Prostate gland (tissue), 2 donors: ENCODE measurements at regions not wholly inside any gene's neighbourhood (a gene's known extent, or its start where the extent isn't known, plus 50 kb on each side); places are given as distances from the start of the nearest gene placed in this dataset.

Experiments used
- DNase-seq: peaks from one replicate; pipeline ENCODE4 v3.0.0-alpha.2; 2019; ENCODE audit warnings: low spot score
- H3K27ac ChIP-seq, 2 donors: fragments of 200-600 bp; sonication (generic); 2 replicates each; pipeline ENCODE4 v1.5.1; 2017 to 2019
- H3K27me3 ChIP-seq: fragments of 200-600 bp; sonication (generic); replicated peaks from 2 replicates; pipeline ENCODE4 v1.5.1; 2019; ENCODE audit not compliant: insufficient read depth
- H3K36me3 ChIP-seq, 2 donors: fragments of 200-600 bp; sonication (generic); 1 replicate in 1 of 2; 2 replicates in 1 of 2; pipeline versions ENCODE4 v1.5.1 to v1.8.1; 2017 to 2019
- H3K4me1 ChIP-seq: fragments of 200-600 bp; sonication (generic); replicated peaks from 2 replicates; pipeline ENCODE4 v1.5.1; 2019
- H3K4me3 ChIP-seq, 2 donors: fragments of 200-600 bp; sonication (generic); 2 replicates each; pipeline ENCODE4 v1.5.1; 2017 to 2019
- H3K9me3 ChIP-seq: fragments of 200-600 bp; sonication (generic); 2 replicates; pipeline ENCODE4 v1.5.1; 2017
- POLR2A ChIP-seq: fragments of 450-650 bp; IDR thresholded peaks from one replicate; pipeline ENCODE4 v1.6.1; 2016; ENCODE audit warnings: antibody characterized with exemption, mild to moderate bottlenecking
- POLR2AphosphoS5 ChIP-seq: sonication (generic); formaldehyde crosslinking; IDR thresholded peaks from one replicate; pipeline ENCODE4 v1.6.1; 2017; ENCODE audit warnings: antibody characterized with exemption
- WGBS: methylation state at CpG from one replicate; pipeline ENCODE4 v1.1.5; 2018; 5-methylcytosine and 5-hydroxymethylcytosine counted together
- intact Hi-C: fragments of 100-400 bp; cut with DNase I; formaldehyde crosslinking; loops from one replicate; pipeline ENCODE4 v1.14.2; 2022
- TF ChIP-seq, protein P1 (sequence below), 4 experiments: fragments of 200-600 bp in 2 of 4; fragments of 450-650 bp in 2 of 4; sonication (generic) in 2 of 4; IDR thresholded peaks; 1 replicate in 3 of 4; 2 replicates in 1 of 4; pipeline ENCODE4 v1.5.1; 2016 to 2019; ENCODE audit warnings: antibody characterized with exemption in 4 of 4, mild to moderate bottlenecking in 2 of 4, moderate library complexity in 2 of 4

DNA sequence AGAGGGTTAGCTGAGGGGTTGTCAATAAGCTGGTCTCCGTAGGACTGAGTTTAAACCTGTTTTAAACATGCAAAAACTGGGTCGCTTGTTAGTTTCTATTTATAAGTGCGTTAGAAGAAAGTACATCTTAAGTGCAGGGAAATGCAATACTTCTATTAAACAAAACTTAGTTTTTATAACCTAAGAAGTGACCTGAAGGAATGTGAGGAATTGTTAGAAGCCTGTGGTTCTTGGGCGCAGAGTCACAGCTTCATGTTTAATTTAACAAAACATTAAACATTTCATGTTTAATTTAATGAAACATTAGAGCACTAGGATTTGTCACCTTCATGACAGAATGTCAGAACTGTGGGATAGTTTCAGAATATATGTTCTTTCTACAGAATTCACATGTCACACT, 469.2 kb upstream of the WWC1 start:
- Histone ChIP-seq H3K27me3 (no peaks in the 10 kb centered on the region), H3K9me3 (no peaks in the 10 kb centered on the region), H3K36me3 (no peaks in the 10 kb centered on the region), H3K4me1 (no peaks in the 10 kb centered on the region), H3K27ac (no peak overlapping the region), H3K4me3 (no peak overlapping the region)
- 31% methylated on average over 4 of the region's 4 CpGs for WGBS
- TF ChIP-seq, protein P1, sequence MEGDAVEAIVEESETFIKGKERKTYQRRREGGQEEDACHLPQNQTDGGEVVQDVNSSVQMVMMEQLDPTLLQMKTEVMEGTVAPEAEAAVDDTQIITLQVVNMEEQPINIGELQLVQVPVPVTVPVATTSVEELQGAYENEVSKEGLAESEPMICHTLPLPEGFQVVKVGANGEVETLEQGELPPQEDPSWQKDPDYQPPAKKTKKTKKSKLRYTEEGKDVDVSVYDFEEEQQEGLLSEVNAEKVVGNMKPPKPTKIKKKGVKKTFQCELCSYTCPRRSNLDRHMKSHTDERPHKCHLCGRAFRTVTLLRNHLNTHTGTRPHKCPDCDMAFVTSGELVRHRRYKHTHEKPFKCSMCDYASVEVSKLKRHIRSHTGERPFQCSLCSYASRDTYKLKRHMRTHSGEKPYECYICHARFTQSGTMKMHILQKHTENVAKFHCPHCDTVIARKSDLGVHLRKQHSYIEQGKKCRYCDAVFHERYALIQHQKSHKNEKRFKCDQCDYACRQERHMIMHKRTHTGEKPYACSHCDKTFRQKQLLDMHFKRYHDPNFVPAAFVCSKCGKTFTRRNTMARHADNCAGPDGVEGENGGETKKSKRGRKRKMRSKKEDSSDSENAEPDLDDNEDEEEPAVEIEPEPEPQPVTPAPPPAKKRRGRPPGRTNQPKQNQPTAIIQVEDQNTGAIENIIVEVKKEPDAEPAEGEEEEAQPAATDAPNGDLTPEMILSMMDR (IDR thresholded peaks at IDR 0.05), result no peak
- TF ChIP-seq POLR2AphosphoS5 (no peak), POLR2A (no peak)
- no peak for DNase-seq
- intact Hi-C loops, result loop anchor here (10.0 kb wide), 1 partner anchor 123 kb away; no protein-coding TSS in a partner anchor

DNA sequence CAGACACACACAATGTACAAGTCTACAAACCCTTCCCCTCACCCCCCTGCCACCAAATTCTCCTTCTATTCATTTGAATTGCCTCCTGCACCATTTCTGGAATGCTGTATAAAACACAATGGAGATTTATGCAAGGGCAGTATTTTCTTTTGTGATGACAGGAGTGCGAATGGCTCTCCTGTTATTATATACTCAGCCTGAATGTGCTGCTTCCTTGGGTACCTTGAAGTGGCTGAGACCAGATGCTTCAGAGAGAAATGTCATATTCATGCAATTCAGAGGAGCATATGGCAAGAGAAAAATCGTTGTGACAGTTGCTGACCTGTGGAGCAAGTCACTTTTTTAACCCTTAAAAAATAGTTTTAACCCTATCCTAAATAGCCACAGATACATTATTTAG, 468.0 kb upstream of the WWC1 start:
- Histone ChIP-seq H3K4me3 (no peak overlapping the region), H3K27me3 (no peaks in the 10 kb centered on the region), H3K36me3 (no peaks in the 10 kb centered on the region), H3K9me3 (no peaks in the 10 kb centered on the region), H3K4me1 (no peaks in the 10 kb centered on the region), H3K27ac (no peak overlapping the region)
- intact Hi-C loops, result loop anchor here (10.0 kb wide), 1 partner anchor 121 kb away; no protein-coding TSS in a partner anchor
- TF ChIP-seq POLR2AphosphoS5 (no peak), POLR2A (no peak)
- TF ChIP-seq, protein P1 (IDR thresholded peaks at IDR 0.05), result no peak
- no peak for DNase-seq
- WGBS, result 84% methylated on average over 2 of the region's 2 CpGs

DNA sequence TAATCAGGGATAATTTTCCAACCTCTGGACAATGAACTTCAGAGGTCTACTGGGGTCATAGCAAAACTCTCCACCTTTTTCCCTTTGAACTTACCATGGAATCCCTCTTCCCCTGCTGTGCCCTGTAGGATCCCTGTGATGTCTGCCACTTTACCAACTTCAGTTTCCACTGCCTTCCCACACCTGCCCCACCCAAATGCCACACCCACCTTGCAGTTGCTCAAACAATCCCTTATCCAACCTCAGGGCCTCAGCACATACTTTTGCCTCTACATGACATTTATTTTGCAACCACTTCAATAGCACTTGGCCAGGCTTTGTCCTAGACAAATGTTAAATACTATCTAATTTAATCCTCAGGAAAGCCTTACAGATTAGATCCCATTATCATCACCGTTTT, 463.7 kb upstream of the WWC1 start:
- H3K9me3 ChIP-seq, result no peaks in the 10 kb centered on the region
- H3K27me3 ChIP-seq, result no peaks in the 10 kb centered on the region
- H3K36me3 ChIP-seq, result no peaks in the 10 kb centered on the region
- WGBS, result 73% methylated on average over 1 of the region's 1 CpG
- no peak overlapping the region for H3K4me3 ChIP-seq
- no peaks in the 10 kb centered on the region for H3K4me1 ChIP-seq
- TF ChIP-seq POLR2A, result no peak
- TF ChIP-seq POLR2AphosphoS5, result no peak
- intact Hi-C loops, result loop anchor here (10.0 kb wide), 1 partner anchor 117 kb away; no protein-coding TSS in a partner anchor
- no peak for DNase-seq
- no peak overlapping the region for H3K27ac ChIP-seq

DNA sequence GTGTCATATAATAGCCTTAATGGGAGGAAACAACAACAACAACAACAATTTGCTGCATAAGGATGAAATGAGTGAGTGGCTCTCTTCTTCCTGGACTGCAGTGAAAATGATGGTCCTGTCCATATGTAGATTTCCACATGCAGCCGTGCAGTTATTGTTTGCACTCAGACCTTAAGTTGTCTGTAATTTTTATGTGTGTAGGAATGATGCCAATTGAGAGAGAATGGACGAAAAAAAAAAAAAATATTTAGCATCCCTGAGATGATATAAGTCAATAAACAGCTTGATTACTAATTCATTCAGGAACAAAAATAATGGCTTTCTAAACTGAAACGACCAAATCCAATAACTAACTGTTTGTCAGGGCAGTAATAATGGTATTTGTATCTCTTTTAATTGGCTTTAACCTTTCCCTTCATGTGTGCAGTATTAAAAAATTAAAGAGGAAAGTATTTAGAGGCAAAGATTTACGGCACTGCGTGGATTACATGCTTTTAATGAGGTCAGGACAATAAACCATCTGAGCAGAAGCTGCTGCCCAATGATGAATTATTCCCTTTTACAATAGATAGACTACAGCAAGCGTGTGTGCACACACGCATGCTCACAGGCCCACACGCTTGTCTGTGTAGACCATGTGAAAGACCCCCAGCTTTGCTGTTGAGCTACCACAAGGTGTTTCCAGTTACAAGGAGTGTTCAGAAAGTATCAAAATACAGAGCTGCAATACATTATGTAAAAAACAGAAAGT, 459.5 kb upstream of the WWC1 start:
- H3K4me1 ChIP-seq, result no peaks in the 10 kb centered on the region
- no peaks in the 10 kb centered on the region for H3K9me3 ChIP-seq
- no peak for DNase-seq
- intact Hi-C loops, result loop anchor here (10.0 kb wide), 1 partner anchor 107 kb away; no protein-coding TSS in a partner anchor
- no peak overlapping the region for H3K4me3 ChIP-seq
- no peak overlapping the region for H3K27ac ChIP-seq
- H3K27me3 ChIP-seq, result no peaks in the 10 kb centered on the region
- WGBS, result 21% methylated on average over 8 of the region's 8 CpGs
- TF ChIP-seq, protein P1 (IDR thresholded peaks at IDR 0.05), result no peak
- TF ChIP-seq POLR2AphosphoS5 (no peak), POLR2A (no peak)
- no peaks in the 10 kb centered on the region for H3K36me3 ChIP-seq

DNA sequence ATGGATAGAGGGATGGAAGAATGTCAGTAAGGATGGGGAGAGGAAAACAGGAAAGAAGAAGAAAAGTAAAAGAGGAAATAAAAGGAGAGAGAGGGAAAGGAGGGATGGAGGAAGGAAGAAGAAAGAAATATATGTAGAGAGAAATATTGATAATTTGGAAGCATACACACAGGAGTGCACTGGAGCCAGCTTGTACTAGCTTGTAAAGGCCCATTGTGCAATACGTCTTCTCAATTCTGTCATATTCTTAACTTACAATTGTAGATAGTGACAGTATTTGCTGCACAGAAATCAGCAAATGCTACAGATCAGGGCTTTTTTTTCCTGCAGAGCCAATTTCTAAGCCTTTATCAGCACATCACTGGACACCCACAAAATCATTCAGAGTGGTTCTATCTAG, 458.8 kb upstream of the WWC1 start:
- Histone ChIP-seq H3K27ac (no peak overlapping the region), H3K9me3 (no peaks in the 10 kb centered on the region), H3K27me3 (no peaks in the 10 kb centered on the region), H3K4me1 (no peaks in the 10 kb centered on the region), H3K4me3 (no peak overlapping the region), H3K36me3 (no peaks in the 10 kb centered on the region)
- 6% methylated on average over 1 of the region's 1 CpG for WGBS
- no peak for DNase-seq
- TF ChIP-seq, protein P1 (IDR thresholded peaks at IDR 0.05), result no peak
- TF ChIP-seq POLR2AphosphoS5 (no peak), POLR2A (no peak)
- intact Hi-C loops, result loop anchor here (10.0 kb wide), 1 partner anchor 108 kb away; no protein-coding TSS in a partner anchor
